ENCODE measurements at regions not wholly inside any gene's neighbourhood (a gene's known extent, or its start where the extent isn't known, plus 50 kb on each side); places are given as distances from the start of the nearest gene placed in this dataset.

- Histone ChIP-seq H3K9ac (ENCODE audit: low read length) (no peak overlapping the region), H2AFZ (ENCODE audit: low read depth, low read length) (no peak overlapping the region), H3K36me3 (ENCODE audit: insufficient read depth, low read length) (no peaks in the 10 kb centered on the region), H3K27me3 (ENCODE audit: insufficient read depth, low read length) (no peaks in the 10 kb centered on the region), H3K4me3 (ENCODE audit: insufficient read depth, low read depth, low read length) (no peak overlapping the region), H4K20me1 (ENCODE audit: insufficient read depth, low read length) (no peaks in the 10 kb centered on the region), H3K4me1 (ENCODE audit: insufficient read depth, low read length) (no peaks in the 10 kb centered on the region), H3K9me3 (ENCODE audit: insufficient read depth, low read depth, low read length) (no peaks in the 10 kb centered on the region), H3K27ac (ENCODE audit: low read depth, low read length) (no peak overlapping the region), H3K4me2 (ENCODE audit: low read length) (no peak overlapping the region), H3K79me2 (ENCODE audit: insufficient read depth, low read length) (no peaks in the 10 kb centered on the region)
- FAIRE-seq (no peak), DNase-seq (ENCODE audit: low read depth) (no peak)
- Mint-ChIP-seq H3K36me3 (ENCODE audit: low read depth, unreplicated experiment) (no peaks in the 10 kb centered on the region), H3K27ac (ENCODE audit: unreplicated experiment) (no peak overlapping the region), H3K4me3 (ENCODE audit: unreplicated experiment) (no peak overlapping the region), H3K4me1 (ENCODE audit: low read depth, unreplicated experiment) (peaks cover 3% of the 10 kb centered on the region), H3K27me3 (ENCODE audit: low read depth, unreplicated experiment) (no peaks in the 10 kb centered on the region), H3K9me3 (ENCODE audit: unreplicated experiment) (no peaks in the 10 kb centered on the region)
- TF ChIP-seq EZH2 (IDR thresholded peaks at IDR 0.05; ENCODE audit: insufficient read depth, low read length) (no peak), CTCF (IDR thresholded peaks at IDR 0.05; ENCODE audit: insufficient read depth, low read depth, low read length) (no peak)
Measured at GRCh38 chr9:78997296-78997695, 574.5 kb upstream of the TLE4 start.

- H2AFZ ChIP-seq (ENCODE audit: low read depth, low read length), result no peak overlapping the region
- H3K4me1 Mint-ChIP-seq (ENCODE audit: low read depth, unreplicated experiment), result no peaks in the 10 kb centered on the region
Measured at GRCh38 chr9:79000230-79001002, 571.3 kb upstream of the TLE4 start.

More at GRCh38 chr9:79000230-79001002, 571.3 kb upstream of the TLE4 start:
- DNase-seq (ENCODE audit: low read depth) (no peak), FAIRE-seq (peak; percentile 78)
- Histone ChIP-seq H3K36me3 (ENCODE audit: insufficient read depth, low read length) (no peaks in the 10 kb centered on the region), H3K4me1 (ENCODE audit: insufficient read depth, low read length) (no peaks in the 10 kb centered on the region), H3K27ac (ENCODE audit: low read depth, low read length) (no peak overlapping the region), H3K9me3 (ENCODE audit: insufficient read depth, low read depth, low read length) (no peaks in the 10 kb centered on the region), H3K27me3 (ENCODE audit: insufficient read depth, low read length) (no peaks in the 10 kb centered on the region), H4K20me1 (ENCODE audit: insufficient read depth, low read length) (no peaks in the 10 kb centered on the region), H3K9ac (ENCODE audit: low read length) (no peak overlapping the region), H3K79me2 (ENCODE audit: insufficient read depth, low read length) (no peaks in the 10 kb centered on the region), H3K4me3 (ENCODE audit: insufficient read depth, low read depth, low read length) (no peak overlapping the region), H3K4me2 (ENCODE audit: low read length) (no peak overlapping the region)
- TF ChIP-seq CTCF (IDR thresholded peaks at IDR 0.05; ENCODE audit: insufficient read depth, low read depth, low read length) (no peak), EZH2 (IDR thresholded peaks at IDR 0.05; ENCODE audit: insufficient read depth, low read length) (no peak)
- H3K36me3 Mint-ChIP-seq (ENCODE audit: low read depth, unreplicated experiment), result no peaks in the 10 kb centered on the region
- H3K27ac Mint-ChIP-seq (ENCODE audit: unreplicated experiment), result no peak overlapping the region
- no peak overlapping the region for H3K4me3 Mint-ChIP-seq (ENCODE audit: unreplicated experiment)
- H3K27me3 Mint-ChIP-seq (ENCODE audit: low read depth, unreplicated experiment), result no peaks in the 10 kb centered on the region
- H3K9me3 Mint-ChIP-seq (ENCODE audit: unreplicated experiment), result no peaks in the 10 kb centered on the region

All from astrocyte (in vitro differentiated cells and primary cell).